Testis (tissue), 2 donors: ENCODE measurements at regions not wholly inside any gene's neighbourhood (a gene's known extent, or its start where the extent isn't known, plus 50 kb on each side); places are given as distances from the start of the nearest gene placed in this dataset.

ENCODE experiments used
- DNase-seq: peaks from one replicate; pipeline ENCODE4 v3.0.0-alpha.2; 2019
- H3K27ac ChIP-seq, 2 donors: fragments of 200-600 bp; sonication (generic); one replicate each; pipeline ENCODE4 v1.5.1; 2019
- H3K27me3 ChIP-seq: fragments of 200-600 bp; sonication (generic); one replicate; pipeline ENCODE4 v1.5.1; 2019
- H3K36me3 ChIP-seq: fragments of 200-600 bp; sonication (generic); one replicate; pipeline ENCODE4 v1.5.1; 2017; ENCODE audit warnings: low read depth; ENCODE audit errors: missing control alignments
- H3K4me1 ChIP-seq: fragments of 200-600 bp; sonication (generic); one replicate; pipeline ENCODE4 v1.5.1; 2019
- H3K4me3 ChIP-seq, 2 donors: fragments of 200-600 bp; sonication (generic); one replicate each; pipeline ENCODE4 v1.5.1; 2017 to 2019
- H3K9me3 ChIP-seq: fragments of 200-600 bp; sonication (generic); one replicate; pipeline ENCODE4 v1.5.1; 2017
- CTCF ChIP-seq, 3 experiments: fragments of 450-650 bp in 2 of 3; fragments of 200-600 bp in 1 of 3; sonication (generic) in 1 of 3; IDR thresholded peaks; one replicate each; pipeline ENCODE4 v1.5.1; 2016 to 2019; ENCODE audit warnings: antibody characterized with exemption in 3 of 3, mild to moderate bottlenecking in 2 of 3, moderate library complexity in 1 of 3
- POLR2A ChIP-seq: fragments of 450-650 bp; IDR thresholded peaks from one replicate; pipeline ENCODE4 v1.6.1; 2017; ENCODE audit warnings: antibody characterized with exemption, mild to moderate bottlenecking, moderate library complexity
- WGBS, 2 donors: methylation state at CpG; one replicate each; pipeline ENCODE4 v1.1.5; 2018; 5-methylcytosine and 5-hydroxymethylcytosine counted together
- intact Hi-C: fragments of 100-400 bp; cut with DNase I; formaldehyde crosslinking; loops from one replicate; pipeline ENCODE4 v1.15.1; 2023; ENCODE audit warnings: low total_unique reads

DNA sequence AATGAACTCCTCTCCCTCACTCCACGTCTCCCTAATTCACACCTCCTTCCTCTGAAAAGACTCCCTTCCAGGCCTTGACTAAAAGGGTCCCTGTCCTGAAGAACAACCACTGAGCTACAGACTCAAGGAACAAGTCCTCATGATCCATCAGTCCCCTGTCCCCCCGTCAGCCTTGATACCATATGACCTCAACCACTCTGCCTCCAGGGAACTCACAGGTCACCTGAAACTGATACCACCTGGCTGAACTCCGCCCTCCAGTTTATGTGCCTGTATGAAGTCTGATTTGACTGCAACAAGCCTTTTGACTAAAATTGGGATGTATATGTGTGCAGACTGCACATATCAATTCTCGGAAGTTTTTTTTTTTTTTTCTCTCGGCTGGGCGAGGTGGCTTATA lies 88.7 kb downstream of the UGCG start:
- TF ChIP-seq CTCF (IDR thresholded peaks at IDR 0.05) (no peak), POLR2A (no peak)
- H3K36me3 ChIP-seq: no peaks in the 10 kb centered on the region
- H3K9me3 ChIP-seq: no peaks in the 10 kb centered on the region
- no peak for DNase-seq
- 89 to 97% methylated on average over 6 of the region's 6 CpGs for WGBS, 2 donors
- H3K4me3 ChIP-seq: no peak overlapping the region
- intact Hi-C loops: no loop called here
- no peaks in the 10 kb centered on the region for H3K4me1 ChIP-seq
- H3K27ac ChIP-seq: no peak overlapping the region
- no peaks in the 10 kb centered on the region for H3K27me3 ChIP-seq

GRCh38 chr9:111986035-111986556 lies 89.5 kb downstream of the UGCG start:
- H3K36me3 ChIP-seq: no peaks in the 10 kb centered on the region
- TF ChIP-seq CTCF (IDR thresholded peaks at IDR 0.05) (no peak), POLR2A (no peak)
- DNase-seq: no peak
- 58% methylated on average over 6 of the region's 6 CpGs for WGBS, 2 donors
- no peaks in the 10 kb centered on the region for H3K9me3 ChIP-seq
- peak overlapping the region in 1 of 2 donors; percentile 19 for H3K27ac ChIP-seq
- no peak overlapping the region for H3K4me3 ChIP-seq
- no peaks in the 10 kb centered on the region for H3K4me1 ChIP-seq
- no peaks in the 10 kb centered on the region for H3K27me3 ChIP-seq
- intact Hi-C loops: no loop called here
